Activated CD4-positive, alpha-beta memory T cell treated with anti-CD3 and anti-CD28 coated beads for 36 hours (primary cell): ENCODE measurements at regions not wholly inside any gene's neighbourhood (a gene's known extent, or its start where the extent isn't known, plus 50 kb on each side); places are given as distances from the start of the nearest gene placed in this dataset.
"Not testable (repeated sequence)": the region's sequence is repeated elsewhere in the genome, so short reads cannot be mapped to it uniquely, and the experiment has no call there.

ENCODE experiments used
- CTCF ChIA-PET: fragments of 350-600 bp; sonication (Branson Sonifier 250); formaldehyde crosslinking; loops from one replicate; lab custom pipeline; 2021; ENCODE audit warnings: antibody characterized with exemption, inconsistent platforms; lab: Charles Lee
- POLR2A ChIA-PET: fragments of 350-600 bp; sonication (Branson Sonifier 250); formaldehyde crosslinking; loops from one replicate; lab custom pipeline; 2021; ENCODE audit warnings: antibody characterized with exemption; lab: Charles Lee
- DNase-seq: peaks from one replicate; pipeline ENCODE4 v3.0.0-alpha.2; 2020
- H3K27ac Mint-ChIP-seq: one replicate; pipeline ENCODE4 v1.8.0; 2021; ENCODE audit warnings: mixed read lengths
- H3K27me3 Mint-ChIP-seq: one replicate; pipeline ENCODE4 v1.8.0; 2021; ENCODE audit warnings: mixed read lengths
- H3K36me3 Mint-ChIP-seq: one replicate; pipeline ENCODE4 v1.8.0; 2021; ENCODE audit warnings: mixed read lengths
- H3K4me1 Mint-ChIP-seq: one replicate; pipeline ENCODE4 v1.8.0; 2021; ENCODE audit warnings: low read depth, mixed read lengths
- H3K4me3 Mint-ChIP-seq: one replicate; pipeline ENCODE4 v1.8.0; 2021; ENCODE audit warnings: mild to moderate bottlenecking, mixed read lengths
- H3K9me3 Mint-ChIP-seq: one replicate; pipeline ENCODE4 v1.8.0; 2021; ENCODE audit warnings: mixed read lengths
- intact Hi-C: fragments of 100-400 bp; cut with micrococcal nuclease; formaldehyde crosslinking; loops from one replicate; pipeline ENCODE4 v1.15.1; 2023

DNA sequence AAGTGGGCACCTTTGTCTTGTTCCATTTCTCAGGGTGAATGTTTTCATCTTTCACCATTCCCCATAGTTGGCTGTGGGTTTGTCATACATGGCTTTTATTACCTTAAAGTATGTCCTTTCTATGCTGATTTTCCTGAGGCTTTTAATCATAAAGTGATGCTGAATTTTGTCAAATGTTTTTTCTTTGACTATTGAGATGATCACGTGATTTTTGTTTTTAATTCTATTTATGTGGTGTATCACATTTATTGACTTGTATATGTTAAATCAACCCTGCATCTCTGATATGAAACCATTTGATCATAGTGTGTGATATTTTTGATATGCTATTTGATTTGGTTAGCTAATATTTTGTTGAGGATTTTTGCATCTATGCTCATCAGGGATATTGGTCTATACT, 216.4 kb upstream of the FAT3 start:
- intact Hi-C loops = no loop called here
- no peaks in the 10 kb centered on the region for H3K36me3 Mint-ChIP-seq
- H3K27me3 Mint-ChIP-seq = no peaks in the 10 kb centered on the region
- H3K9me3 Mint-ChIP-seq = peaks cover 16% of the 10 kb centered on the region
- H3K4me1 Mint-ChIP-seq = no peaks in the 10 kb centered on the region
- no peak overlapping the region for H3K27ac Mint-ChIP-seq
- DNase-seq = no peak
- ChIA-PET POLR2A (no interaction called here), CTCF (no interaction called here)
- H3K4me3 Mint-ChIP-seq = no peak overlapping the region

GRCh38 chr11:92002568-92002967, 222.1 kb upstream of the FAT3 start:
- intact Hi-C loops = no loop called here
- H3K4me1 Mint-ChIP-seq = no peaks in the 10 kb centered on the region
- H3K27me3 Mint-ChIP-seq = no peaks in the 10 kb centered on the region
- H3K27ac Mint-ChIP-seq = no peak overlapping the region
- no peaks in the 10 kb centered on the region for H3K9me3 Mint-ChIP-seq
- no peak overlapping the region for H3K4me3 Mint-ChIP-seq
- no peaks in the 10 kb centered on the region for H3K36me3 Mint-ChIP-seq
- ChIA-PET POLR2A (no interaction called here), CTCF (no interaction called here)
- no peak for DNase-seq

- DNase-seq = no peak
- no peaks in the 10 kb centered on the region for H3K27me3 Mint-ChIP-seq
- no peaks in the 10 kb centered on the region for H3K4me1 Mint-ChIP-seq
- H3K4me3 Mint-ChIP-seq = no peak overlapping the region
- peaks cover 2% of the 10 kb centered on the region for H3K9me3 Mint-ChIP-seq
- no peaks in the 10 kb centered on the region for H3K36me3 Mint-ChIP-seq
- no peak overlapping the region for H3K27ac Mint-ChIP-seq
- CTCF ChIA-PET = no interaction called here
- intact Hi-C loops = no loop called here
- POLR2A ChIA-PET = no interaction called here
These were observed 226.1 kb upstream of the FAT3 start for GRCh38 chr11:91998481-91998880.

DNA sequence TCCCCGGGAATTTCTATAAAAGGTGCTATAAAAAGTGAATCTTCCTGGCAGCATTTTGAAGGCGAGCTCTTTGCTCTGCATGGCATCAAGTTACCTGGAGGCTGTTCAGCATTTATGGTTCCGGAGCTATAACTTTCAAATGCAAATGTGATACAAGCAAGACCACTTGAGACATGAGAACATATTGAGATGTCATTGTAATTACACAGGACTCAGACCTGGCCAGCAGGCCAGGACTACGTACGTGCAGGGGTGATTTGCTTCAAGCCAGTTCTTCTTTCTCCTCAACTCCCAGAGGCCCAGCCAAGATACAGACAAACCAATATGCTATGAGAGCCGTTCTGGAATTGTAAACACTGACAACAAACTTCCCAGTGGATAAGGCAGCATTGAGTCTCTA, 227.4 kb upstream of the FAT3 start:
- Mint-ChIP-seq H3K27ac (no peak overlapping the region), H3K4me1 (no peaks in the 10 kb centered on the region), H3K9me3 (peaks cover 2% of the 10 kb centered on the region), H3K36me3 (no peaks in the 10 kb centered on the region), H3K27me3 (no peaks in the 10 kb centered on the region), H3K4me3 (no peak overlapping the region)
- ChIA-PET POLR2A (no interaction called here), CTCF (no interaction called here)
- no peak for DNase-seq
- intact Hi-C loops = no loop called here

GRCh38 chr11:91996526-91996925, 228.1 kb upstream of the FAT3 start:
- Mint-ChIP-seq H3K4me3 (no peak overlapping the region), H3K27me3 (no peaks in the 10 kb centered on the region), H3K27ac (no peak overlapping the region), H3K9me3 (peaks cover 2% of the 10 kb centered on the region), H3K36me3 (no peaks in the 10 kb centered on the region), H3K4me1 (no peaks in the 10 kb centered on the region)
- ChIA-PET POLR2A (no interaction called here), CTCF (no interaction called here)
- no peak for DNase-seq
- intact Hi-C loops = no loop called here

- H3K27ac Mint-ChIP-seq, intact Hi-C loops, H3K4me3 Mint-ChIP-seq, DNase-seq, POLR2A ChIA-PET, H3K36me3 Mint-ChIP-seq, H3K4me1 Mint-ChIP-seq, CTCF ChIA-PET, H3K27me3 Mint-ChIP-seq: not testable (repeated sequence)
- H3K9me3 Mint-ChIP-seq = peaks cover 18% of the 10 kb centered on the region
These were observed 236.2 kb upstream of the FAT3 start for GRCh38 chr11:91988443-91988842.

- Mint-ChIP-seq H3K27me3 (no peaks in the 10 kb centered on the region), H3K9me3 (peaks cover 23% of the 10 kb centered on the region), H3K4me3 (no peak overlapping the region), H3K36me3 (no peaks in the 10 kb centered on the region), H3K27ac (no peak overlapping the region), H3K4me1 (no peaks in the 10 kb centered on the region)
- ChIA-PET POLR2A (no interaction called here), CTCF (no interaction called here)
- no peak for DNase-seq
- intact Hi-C loops = no loop called here
These were observed 238.4 kb upstream of the FAT3 start for GRCh38 chr11:91986218-91986617.

- ChIA-PET POLR2A (no interaction called here), CTCF (no interaction called here)
- intact Hi-C loops = no loop called here
- no peaks in the 10 kb centered on the region for H3K27me3 Mint-ChIP-seq
- H3K9me3 Mint-ChIP-seq = peaks cover 21% of the 10 kb centered on the region
- no peak overlapping the region for H3K27ac Mint-ChIP-seq
- no peaks in the 10 kb centered on the region for H3K36me3 Mint-ChIP-seq
- H3K4me3 Mint-ChIP-seq = no peak overlapping the region
- no peaks in the 10 kb centered on the region for H3K4me1 Mint-ChIP-seq
- no peak for DNase-seq
These were observed 240.5 kb upstream of the FAT3 start for GRCh38 chr11:91984033-91984584.

DNA sequence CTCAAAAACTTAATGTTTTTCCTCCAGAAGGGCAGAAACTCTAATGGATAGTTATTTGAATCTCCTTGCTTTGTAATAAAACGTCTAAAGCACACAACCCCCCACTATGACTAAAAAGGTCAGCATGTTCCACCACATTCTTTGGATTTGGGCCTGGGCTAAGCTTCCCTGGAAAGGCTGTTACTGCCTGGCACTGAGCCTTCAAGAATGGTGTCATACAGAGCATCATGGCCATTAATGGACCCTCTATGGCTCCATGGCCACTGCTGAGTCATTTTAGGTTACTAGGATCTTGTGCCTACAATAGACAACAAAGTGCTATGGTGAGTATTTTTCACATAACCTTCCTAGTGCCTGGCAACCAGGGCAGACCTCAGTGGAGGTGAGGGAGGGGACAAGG, 242.6 kb upstream of the FAT3 start:
- Mint-ChIP-seq H3K4me3 (no peak overlapping the region), H3K4me1 (no peaks in the 10 kb centered on the region), H3K27me3 (no peaks in the 10 kb centered on the region), H3K27ac (no peak overlapping the region), H3K9me3 (peaks cover 18% of the 10 kb centered on the region), H3K36me3 (no peaks in the 10 kb centered on the region)
- no peak for DNase-seq
- ChIA-PET CTCF (no interaction called here), POLR2A (no interaction called here)
- intact Hi-C loops = no loop called here

DNA sequence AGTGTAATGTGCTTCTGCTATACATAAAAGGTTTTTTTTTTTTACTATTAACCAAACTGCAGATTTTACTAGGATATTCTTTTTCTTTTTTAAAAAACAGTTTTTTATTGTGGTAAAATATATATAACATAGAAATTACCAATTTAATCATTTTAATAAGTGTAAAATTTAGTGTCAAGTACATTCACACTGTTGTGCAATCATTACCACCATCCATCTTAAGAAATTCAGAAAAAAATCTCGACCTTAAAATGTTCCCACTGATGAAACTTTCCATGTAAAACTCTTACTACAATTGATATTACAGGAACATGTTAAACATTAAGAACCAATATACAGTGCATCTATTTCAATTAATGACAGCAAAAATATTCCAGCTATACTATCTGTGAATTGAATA, 244.8 kb upstream of the FAT3 start:
- H3K4me1 Mint-ChIP-seq = no peaks in the 10 kb centered on the region
- DNase-seq = no peak
- POLR2A ChIA-PET = no interaction called here
- no peaks in the 10 kb centered on the region for H3K27me3 Mint-ChIP-seq
- CTCF ChIA-PET = no interaction called here
- peaks cover 12% of the 10 kb centered on the region for H3K9me3 Mint-ChIP-seq
- no peak overlapping the region for H3K4me3 Mint-ChIP-seq
- no peak overlapping the region for H3K27ac Mint-ChIP-seq
- H3K36me3 Mint-ChIP-seq = no peaks in the 10 kb centered on the region
- intact Hi-C loops = no loop called here

DNA sequence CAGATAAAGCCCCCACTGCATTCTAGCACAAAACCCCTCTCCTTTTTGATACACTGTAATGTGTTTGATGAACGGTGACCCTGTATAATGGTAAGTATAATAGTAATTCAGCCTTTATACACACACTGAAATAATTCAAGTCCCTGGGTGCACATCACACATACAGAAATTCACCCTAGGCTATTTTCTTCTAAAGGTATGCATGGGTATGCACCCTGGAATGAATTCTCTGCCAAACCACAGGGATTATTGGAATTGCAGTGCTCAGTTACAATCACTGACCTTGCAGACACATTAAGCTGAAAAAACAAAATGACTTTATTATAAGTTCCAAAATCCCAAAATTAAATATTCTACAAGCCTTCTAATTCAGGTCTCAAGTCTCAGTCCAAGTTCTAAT, 245.9 kb upstream of the FAT3 start:
- Mint-ChIP-seq H3K4me1 (no peaks in the 10 kb centered on the region), H3K36me3 (no peaks in the 10 kb centered on the region), H3K9me3 (peaks cover 12% of the 10 kb centered on the region), H3K27me3 (no peaks in the 10 kb centered on the region), H3K27ac (no peak overlapping the region), H3K4me3 (no peak overlapping the region)
- no peak for DNase-seq
- intact Hi-C loops = no loop called here
- ChIA-PET CTCF (no interaction called here), POLR2A (no interaction called here)

GRCh38 chr11:91972665-91973266, 251.9 kb upstream of the FAT3 start:
- Mint-ChIP-seq H3K36me3 (no peaks in the 10 kb centered on the region), H3K27ac (no peak overlapping the region), H3K4me3 (no peak overlapping the region), H3K27me3 (no peaks in the 10 kb centered on the region), H3K9me3 (peaks cover 7% of the 10 kb centered on the region), H3K4me1 (no peaks in the 10 kb centered on the region)
- CTCF ChIA-PET = no interaction called here
- no peak for DNase-seq
- POLR2A ChIA-PET = no interaction called here
- intact Hi-C loops = no loop called here

- intact Hi-C loops = no loop called here
- H3K27ac Mint-ChIP-seq = no peak overlapping the region
- peaks cover 5% of the 10 kb centered on the region for H3K9me3 Mint-ChIP-seq
- no peaks in the 10 kb centered on the region for H3K36me3 Mint-ChIP-seq
- POLR2A ChIA-PET = no interaction called here
- DNase-seq = no peak
- H3K4me3 Mint-ChIP-seq = no peak overlapping the region
- CTCF ChIA-PET = no interaction called here
- no peaks in the 10 kb centered on the region for H3K27me3 Mint-ChIP-seq
- no peaks in the 10 kb centered on the region for H3K4me1 Mint-ChIP-seq
These were observed 254.0 kb upstream of the FAT3 start for GRCh38 chr11:91970624-91971023.
